H9 (cell line): ENCODE measurements at regions not wholly inside any gene's neighbourhood (a gene's known extent, or its start where the extent isn't known, plus 50 kb on each side); places are given as distances from the start of the nearest gene placed in this dataset.

Source experiments
- DNase-seq: peaks from one replicate; pipeline ENCODE4 v3.0.0-alpha.2; 2017
- H2AFZ ChIP-seq: one replicate; pipeline ENCODE4 v1.6.1; 2013; ENCODE audit warnings: mild to moderate bottlenecking, low read length, control low read depth, moderate library complexity
- H2AK5ac ChIP-seq: 2 replicates; pipeline ENCODE4 v1.6.1; 2013; ENCODE audit warnings: low read length, control low read depth, mixed read lengths; ENCODE audit not compliant: insufficient read length
- H2BK120ac ChIP-seq: one replicate; pipeline ENCODE4 v1.6.1; 2013; ENCODE audit warnings: low read depth, mild to moderate bottlenecking, low read length, control low read depth, inconsistent platforms; ENCODE audit not compliant: poor library complexity, severe bottlenecking
- H2BK12ac ChIP-seq: 2 replicates; pipeline ENCODE4 v1.6.1; 2013; ENCODE audit warnings: low read length, control low read depth, mixed read lengths, low read depth; ENCODE audit not compliant: insufficient read length
- H2BK15ac ChIP-seq: 2 replicates; pipeline ENCODE4 v1.6.1; 2013; ENCODE audit warnings: low read depth, low read length, control low read depth
- H2BK20ac ChIP-seq: one replicate; pipeline ENCODE4 v1.6.1; 2013; ENCODE audit warnings: low read depth, mild to moderate bottlenecking, low read length, control low read depth, inconsistent platforms; ENCODE audit not compliant: poor library complexity, severe bottlenecking
- H2BK5ac ChIP-seq: 2 replicates; pipeline ENCODE4 v1.6.1; 2013; ENCODE audit warnings: low read length, control low read depth, mixed read lengths; ENCODE audit not compliant: insufficient read length
- H3K14ac ChIP-seq: 2 replicates; pipeline ENCODE4 v1.6.1; 2013; ENCODE audit warnings: low read length, control low read depth; ENCODE audit not compliant: insufficient read depth
- H3K18ac ChIP-seq: 2 replicates; pipeline ENCODE4 v1.6.1; 2013; ENCODE audit warnings: low read depth, mild to moderate bottlenecking, mixed read lengths, low read length, control low read depth; ENCODE audit not compliant: insufficient read length
- H3K23ac ChIP-seq: 2 replicates; pipeline ENCODE4 v1.6.1; 2013; ENCODE audit warnings: low read length, control low read depth, mixed read lengths, low read depth; ENCODE audit not compliant: insufficient read length
- H3K23me2 ChIP-seq: 2 replicates; pipeline ENCODE4 v1.6.1; 2013; ENCODE audit warnings: low read depth, mild to moderate bottlenecking, mixed read lengths, low read length, control low read depth; ENCODE audit not compliant: insufficient read length, poor library complexity, severe bottlenecking
- H3K27ac ChIP-seq: 2 replicates; pipeline ENCODE4 v1.5.1; 2013; ENCODE audit warnings: low read length, control low read depth, mixed read lengths, low read depth; ENCODE audit not compliant: insufficient read length
- H3K27me3 ChIP-seq: 2 replicates; pipeline ENCODE4 v1.6.1; 2013; ENCODE audit warnings: low read length, control low read depth, inconsistent platforms; ENCODE audit not compliant: insufficient read depth
- H3K4ac ChIP-seq: 2 replicates; pipeline ENCODE4 v1.6.1; 2013; ENCODE audit warnings: low read depth, mild to moderate bottlenecking, control low read depth, inconsistent platforms, low read length, moderate library complexity
- H3K4me1 ChIP-seq: 2 replicates; pipeline ENCODE4 v1.6.1; 2013; ENCODE audit warnings: low read length, control low read depth, inconsistent platforms; ENCODE audit not compliant: insufficient read depth
- H3K4me2 ChIP-seq: 2 replicates; pipeline ENCODE4 v1.6.1; 2013; ENCODE audit warnings: low read length, control low read depth, mixed read lengths; ENCODE audit not compliant: insufficient read length, insufficient read depth
- H3K56ac ChIP-seq: 2 replicates; pipeline ENCODE4 v1.6.1; 2013; ENCODE audit warnings: low read depth, mild to moderate bottlenecking, mixed read lengths, low read length, control low read depth; ENCODE audit not compliant: insufficient read length
- H3K79me1 ChIP-seq: 2 replicates; pipeline ENCODE4 v1.6.1; 2013; ENCODE audit warnings: low read depth, mild to moderate bottlenecking, moderate library complexity, low read length, control low read depth, inconsistent platforms; ENCODE audit not compliant: insufficient read depth, poor library complexity, severe bottlenecking
- H3K79me2 ChIP-seq: 2 replicates; pipeline ENCODE4 v1.6.1; 2013; ENCODE audit warnings: low read length, control low read depth, inconsistent platforms; ENCODE audit not compliant: insufficient read depth
- H3K9ac ChIP-seq: 2 replicates; pipeline ENCODE4 v1.6.1; 2013; ENCODE audit warnings: low read length, control low read depth, mixed read lengths; ENCODE audit not compliant: insufficient read length; ENCODE audit errors: extremely low read depth
- H3K9me3 ChIP-seq: one replicate; pipeline ENCODE4 v1.6.1; 2013; ENCODE audit warnings: low read depth, low read length, inconsistent platforms; ENCODE audit not compliant: control insufficient read depth
- H3T11ph ChIP-seq: one replicate; pipeline ENCODE4 v1.6.1; 2013; ENCODE audit warnings: mild to moderate bottlenecking, low read length, control low read depth, inconsistent platforms
- H4K20me1 ChIP-seq: one replicate; pipeline ENCODE4 v1.6.1; 2013; ENCODE audit not compliant: control insufficient read depth, insufficient read length, insufficient read depth
- H4K5ac ChIP-seq: 2 replicates; pipeline ENCODE4 v1.6.1; 2013; ENCODE audit warnings: low read depth, mild to moderate bottlenecking, mixed read lengths, low read length, control low read depth; ENCODE audit not compliant: insufficient read length
- H4K8ac ChIP-seq: replicated peaks from 2 replicates; pipeline ENCODE4 v1.6.1; 2013; ENCODE audit warnings: low read length, control low read depth, mixed read lengths, low read depth; ENCODE audit not compliant: insufficient read length
- H4K91ac ChIP-seq: 2 replicates; pipeline ENCODE4 v1.6.1; 2013; ENCODE audit warnings: low read depth, mild to moderate bottlenecking, moderate library complexity, mixed read lengths, low read length, control low read depth; ENCODE audit not compliant: insufficient read length
- H3K27ac Mint-ChIP-seq, 3 experiments: 2 replicates in 2 of 3; 3 replicates in 1 of 3; pipeline ENCODE4 v1.8.0; 2020 to 2021; ENCODE audit warnings: mixed read lengths in 3 of 3, mild to moderate bottlenecking in 1 of 3, moderate library complexity in 1 of 3
- H3K27me3 Mint-ChIP-seq: 2 replicates; pipeline ENCODE4 v1.8.0; 2021; ENCODE audit warnings: low read depth, mild to moderate bottlenecking, moderate library complexity, mixed read lengths
- H3K36me3 Mint-ChIP-seq, 3 experiments: 2 replicates in 2 of 3; 3 replicates in 1 of 3; pipeline ENCODE4 v1.8.0; 2020 to 2021; ENCODE audit warnings: low read depth in 3 of 3, mixed read lengths in 3 of 3; ENCODE audit not compliant: insufficient read depth in 1 of 3
- H3K4me1 Mint-ChIP-seq, 2 experiments: 2 replicates each; pipeline ENCODE4 v1.8.0; 2020; ENCODE audit warnings: mixed read lengths in 2 of 2
- H3K4me3 Mint-ChIP-seq, 2 experiments: 2 replicates in 1 of 2; 3 replicates in 1 of 2; pipeline ENCODE4 v1.8.0; 2020 to 2021; ENCODE audit warnings: mild to moderate bottlenecking in 2 of 2, mixed read lengths in 2 of 2, moderate library complexity in 1 of 2
- H3K9me3 Mint-ChIP-seq, 2 experiments: 2 replicates in 1 of 2; 3 replicates in 1 of 2; pipeline ENCODE4 v1.8.0; 2020; ENCODE audit warnings: mild to moderate bottlenecking in 2 of 2, mixed read lengths in 2 of 2, moderate library complexity in 1 of 2
- CTCF ChIP-seq: fragments of 200-600 bp; sonication (generic); conservative IDR thresholded peaks from 3 replicates; pipeline ENCODE4 v1.8.0; 2021; ENCODE audit warnings: antibody characterized with exemption, mild to moderate bottlenecking
- whole genome bisulfite sequencing: extraction: QIAGEN DNeasy Blood & Tissue Kit; methylation state at CpG from one replicate; pipeline ENCODE4 v1.1.7; 2013; ENCODE audit warnings: missing lambda C conversion rate, low lambda C conversion rate, mixed read lengths; ENCODE audit not compliant: insufficient read length; ENCODE audit errors: extremely low coverage; 5-methylcytosine and 5-hydroxymethylcytosine counted together

- no peak overlapping the region for H3K14ac ChIP-seq
- no peak overlapping the region for H3K4me2 ChIP-seq
- no CpG with 5 or more reads among the region's 7 CpGs for WGBS
- Mint-ChIP-seq H3K36me3 (no peaks in the 10 kb centered on the region), H3K27ac (no peak overlapping the region), H3K27me3 (no peaks in the 10 kb centered on the region; the same call in 1 of the 2 replicates), H3K9me3 (no peaks in the 10 kb centered on the region), H3K4me1 (peaks cover 4 to 12% of the 10 kb centered on the region in 2 experiments), H3K4me3 (no peak overlapping the region)
- H3K79me2 ChIP-seq: no peaks in the 10 kb centered on the region
- no peaks in the 10 kb centered on the region for H3K23me2 ChIP-seq
- no peak overlapping the region for H4K5ac ChIP-seq
- no peaks in the 10 kb centered on the region for H3K79me1 ChIP-seq
- H2BK20ac ChIP-seq: no peak overlapping the region
- H3K9ac ChIP-seq: no peak overlapping the region
- no peak overlapping the region for H4K91ac ChIP-seq
- H3K56ac ChIP-seq: no peak overlapping the region
- H3K27me3 ChIP-seq: no peaks in the 10 kb centered on the region
- no peak for DNase-seq
- no peaks in the 10 kb centered on the region for H3K4me1 ChIP-seq
- H4K8ac ChIP-seq: no peak overlapping the region
- no peak overlapping the region for H3K23ac ChIP-seq
- H3T11ph ChIP-seq: no peak overlapping the region
- no peak overlapping the region for H2BK15ac ChIP-seq
- H2BK120ac ChIP-seq: no peak overlapping the region
- no peak for TF ChIP-seq CTCF
- no peak overlapping the region for H3K18ac ChIP-seq
- H4K20me1 ChIP-seq: no peaks in the 10 kb centered on the region
- no peak overlapping the region for H3K27ac ChIP-seq
- no peaks in the 10 kb centered on the region for H3K9me3 ChIP-seq
- no peak overlapping the region for H2BK5ac ChIP-seq
- H3K4ac ChIP-seq: no peak overlapping the region
- no peak overlapping the region for H2BK12ac ChIP-seq
- no peak overlapping the region for H2AFZ ChIP-seq
- no peak overlapping the region for H2AK5ac ChIP-seq
Measured at GRCh38 chr5:68627001-68627400, 411.4 kb downstream of the PIK3R1 start.
